ENCODE measurements at regions not wholly inside any gene's neighbourhood (a gene's known extent, or its start where the extent isn't known, plus 50 kb on each side); places are given as distances from the start of the nearest gene placed in this dataset.

GRCh38 chr2:226463154-226463553, 336.5 kb downstream of the IRS1 start:
- Histone ChIP-seq H4K8ac (replicated peaks; ENCODE audit: insufficient read length, low read depth, low read length) (no peak overlapping the region), H3K79me2 (ENCODE audit: insufficient read depth, low read length) (no peaks in the 10 kb centered on the region), H3K27ac (ENCODE audit: insufficient read length, low read depth, low read length) (no peak overlapping the region), H2AK5ac (ENCODE audit: insufficient read length, low read length) (no peak overlapping the region), H3K56ac (ENCODE audit: insufficient read length, low read depth, low read length) (no peak overlapping the region), H3K4me2 (ENCODE audit: insufficient read depth, insufficient read length, low read length) (no peak overlapping the region), H2AFZ (ENCODE audit: low read length) (no peak overlapping the region), H3K27me3 (ENCODE audit: insufficient read depth, low read length) (no peaks in the 10 kb centered on the region), H4K5ac (ENCODE audit: insufficient read length, low read depth, low read length) (no peak overlapping the region), H3K23me2 (ENCODE audit: insufficient read length, low read depth, low read length, poor library complexity, severe bottlenecking) (no peaks in the 10 kb centered on the region), H3K9me3 (ENCODE audit: control insufficient read depth, low read depth, low read length) (no peaks in the 10 kb centered on the region), H3K23ac (ENCODE audit: insufficient read length, low read depth, low read length) (no peak overlapping the region), H3K18ac (ENCODE audit: insufficient read length, low read depth, low read length) (no peak overlapping the region), H3K4me1 (ENCODE audit: insufficient read depth, low read length) (no peaks in the 10 kb centered on the region), H4K20me1 (ENCODE audit: control insufficient read depth, insufficient read depth, insufficient read length) (no peaks in the 10 kb centered on the region), H4K91ac (ENCODE audit: insufficient read length, low read depth, low read length) (no peak overlapping the region), H2BK12ac (ENCODE audit: insufficient read length, low read depth, low read length) (no peak overlapping the region), H2BK15ac (ENCODE audit: low read depth, low read length) (no peak overlapping the region), H3K14ac (ENCODE audit: insufficient read depth, low read length) (no peak overlapping the region), H3K4ac (ENCODE audit: low read depth, low read length) (no peak overlapping the region), H2BK120ac (ENCODE audit: low read depth, low read length, poor library complexity, severe bottlenecking) (no peak overlapping the region), H2BK20ac (ENCODE audit: low read depth, low read length, poor library complexity, severe bottlenecking) (no peak overlapping the region), H3K9ac (ENCODE audit: extremely low read depth, insufficient read length, low read length) (no peak overlapping the region), H3K79me1 (ENCODE audit: insufficient read depth, low read depth, low read length, poor library complexity, severe bottlenecking) (no peaks in the 10 kb centered on the region), H2BK5ac (ENCODE audit: insufficient read length, low read length) (no peak overlapping the region), H3T11ph (ENCODE audit: low read length) (no peak overlapping the region)
- Mint-ChIP-seq H3K9me3 (peaks cover 7 to 8% of the 10 kb centered on the region in 2 experiments; a peak in 4 of 5 replicates), H3K4me3 (no peak overlapping the region), H3K27ac (no peak overlapping the region), H3K27me3 (ENCODE audit: low read depth) (no peaks in the 10 kb centered on the region), H3K4me1 (no peaks in the 10 kb centered on the region), H3K36me3 (ENCODE audit: insufficient read depth in 1 of 3, low read depth in 3 of 3) (peaks cover 0 to 7% (median 0%) of the 10 kb centered on the region in 3 experiments; a peak in 1 of 7 replicates)
- DNase-seq: no peak
- no CpG with 5 or more reads among the region's 2 CpGs for whole genome bisulfite sequencing (ENCODE audit: extremely low coverage, insufficient read length, low lambda C conversion rate)
- no peak for TF ChIP-seq CTCF (conservative IDR thresholded peaks at IDR 0.05)

Measured in H9 (cell line).